Fibroblast of skin of right quadriceps (primary cell): ENCODE measurements at regions not wholly inside any gene's neighbourhood (a gene's known extent, or its start where the extent isn't known, plus 50 kb on each side); places are given as distances from the start of the nearest gene placed in this dataset.
"Not testable (repeated sequence)": the region's sequence is repeated elsewhere in the genome, so short reads cannot be mapped to it uniquely, and the experiment has no call there.

Experiments
- DNase-seq: peaks from one replicate; pipeline ENCODE4 v3.0.0-alpha.2; 2013

DNA sequence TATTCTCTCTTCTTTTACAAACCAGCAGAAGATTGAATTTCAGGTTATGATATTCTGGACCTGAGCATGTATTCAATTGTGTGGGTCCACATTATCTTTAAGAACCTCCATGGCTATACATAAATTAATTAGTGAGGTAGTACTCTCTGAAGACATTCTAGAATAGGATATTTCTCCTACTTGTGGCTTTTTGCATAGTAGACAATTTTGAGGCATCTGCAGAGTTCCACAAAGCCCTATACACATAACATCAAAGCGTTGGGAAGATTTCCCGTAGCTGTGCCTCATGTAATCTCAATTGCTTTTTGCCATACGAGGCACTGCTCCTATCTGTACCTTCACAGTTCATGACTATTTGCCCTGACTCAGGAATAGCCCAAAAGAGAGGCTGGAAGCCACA is 395.4 kb upstream of the RGS17 start:
- no peak for DNase-seq

DNA sequence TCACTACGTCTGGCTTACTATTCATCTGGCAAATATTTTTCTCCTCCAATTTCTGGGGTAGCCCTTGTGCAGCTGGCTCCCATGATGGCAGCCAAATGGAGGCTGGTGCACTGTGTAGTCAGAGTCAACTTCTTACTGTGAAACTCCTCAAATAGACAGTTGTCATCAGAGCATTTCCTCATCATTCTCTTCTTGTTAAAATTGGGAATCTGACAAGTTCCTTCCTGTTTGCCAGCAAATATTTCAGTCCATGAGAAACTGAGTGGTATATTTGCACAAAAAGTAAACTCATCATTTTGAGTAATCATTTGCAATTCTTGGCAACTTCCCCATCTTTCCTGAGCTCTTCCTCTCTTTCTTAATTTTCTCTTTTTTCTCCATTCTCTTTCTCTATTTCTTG is 394.9 kb upstream of the RGS17 start:
- no peak for DNase-seq

DNA sequence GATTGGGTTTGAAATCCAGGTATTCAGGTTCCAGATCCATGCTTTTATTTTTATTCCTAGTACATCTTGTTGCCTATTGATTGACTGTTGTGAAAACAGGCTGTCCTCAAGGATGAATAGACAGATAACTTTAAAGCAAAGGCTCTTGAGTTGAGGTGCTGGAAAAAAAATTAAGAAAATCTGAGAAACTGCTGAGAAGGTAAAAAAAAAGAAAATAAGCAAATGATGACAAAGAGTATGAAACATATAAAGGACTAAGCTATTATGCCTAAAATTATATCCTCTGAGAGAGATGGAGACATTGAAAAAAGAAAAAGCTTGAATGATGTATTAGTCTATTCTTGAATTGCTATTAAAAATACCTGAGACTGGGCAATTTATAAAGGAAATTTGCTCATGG is 392.3 kb upstream of the RGS17 start:
- no peak for DNase-seq

DNA sequence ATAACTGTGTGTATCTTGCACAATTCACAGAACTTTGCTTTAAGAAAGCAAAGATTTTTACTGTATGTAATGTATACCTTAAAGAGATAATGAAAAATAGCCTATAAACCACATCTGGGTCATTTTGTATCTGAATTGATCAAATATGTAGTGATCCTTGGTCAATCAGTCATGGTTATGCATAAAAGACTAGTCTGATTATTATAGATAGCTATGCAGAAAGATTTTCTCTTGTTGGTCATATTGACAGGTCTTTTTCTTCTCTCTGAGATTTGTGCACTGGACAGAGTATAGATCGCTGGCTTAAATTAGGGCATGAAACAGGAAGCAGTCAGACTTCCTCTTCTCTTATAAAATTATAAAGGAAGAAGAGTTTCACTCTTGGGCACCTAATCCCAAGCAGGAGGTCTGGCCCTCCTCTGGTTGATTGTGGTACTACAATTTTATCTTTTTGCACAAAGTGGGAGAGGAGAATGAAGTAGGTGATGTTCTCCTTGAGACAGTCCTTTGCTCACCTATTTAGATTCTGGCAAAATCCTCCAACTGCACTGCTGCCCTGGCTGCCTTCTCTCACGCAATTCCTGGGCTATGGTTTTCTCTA is 380.9 kb upstream of the RGS17 start:
- DNase-seq, result peak; percentile 29

DNA sequence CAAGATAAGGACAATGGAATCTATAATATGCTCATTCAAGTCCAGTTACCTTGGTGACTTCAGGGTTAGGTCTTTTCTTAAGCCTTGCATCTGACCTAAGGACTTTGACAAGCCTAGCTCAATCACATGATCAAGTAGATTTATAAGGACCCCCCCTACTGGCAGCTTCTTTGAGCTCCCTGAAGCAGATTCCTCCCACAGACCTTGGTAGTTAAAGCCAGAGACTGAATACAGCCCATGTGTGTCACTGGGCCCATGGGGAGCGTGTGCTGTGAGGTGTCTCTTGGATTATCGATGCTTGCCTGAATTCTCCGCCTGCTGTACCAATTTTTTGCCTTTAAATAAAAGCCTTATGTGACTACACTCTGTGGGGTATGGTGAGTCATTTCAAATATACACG is 372.7 kb upstream of the RGS17 start:
- DNase-seq, result no peak

DNA sequence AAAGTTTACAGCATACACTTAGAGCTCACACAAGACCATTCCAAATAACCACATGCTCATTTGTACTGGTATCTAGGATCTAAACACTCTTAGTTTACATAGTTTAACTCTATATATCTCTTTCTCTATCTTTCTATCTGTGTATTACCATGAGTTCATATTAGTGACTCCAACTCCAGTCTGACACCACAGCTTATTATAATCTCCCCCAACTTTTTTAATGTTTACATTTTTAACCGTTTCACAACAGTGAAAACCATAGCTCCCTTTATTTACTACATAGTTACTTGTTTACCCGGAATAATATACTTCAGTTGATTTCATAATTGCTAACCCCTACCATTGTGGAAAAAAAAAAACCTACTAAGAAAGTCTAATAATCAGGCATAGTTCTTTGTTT is 362.4 kb upstream of the RGS17 start:
- DNase-seq, result no peak

DNA sequence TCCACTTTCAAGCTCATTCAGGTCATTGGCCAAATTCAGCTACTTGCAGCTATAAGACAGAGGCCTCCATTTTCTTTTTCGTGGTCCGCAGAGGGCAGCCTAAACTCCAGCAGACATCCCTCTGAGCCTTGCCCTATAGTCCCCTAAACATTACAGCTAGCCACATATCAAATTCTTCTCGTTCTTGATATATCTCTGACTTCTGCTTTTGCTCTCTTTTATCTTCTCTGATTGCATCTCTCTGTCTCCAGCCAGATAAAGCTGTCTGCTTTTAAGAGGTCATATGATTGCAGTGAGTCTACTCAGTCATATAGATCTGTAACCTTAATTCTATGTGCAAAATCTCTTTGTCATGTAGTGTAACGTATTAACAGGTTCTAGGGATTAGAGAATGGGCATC is 358.4 kb upstream of the RGS17 start:
- DNase-seq, result no peak

DNA sequence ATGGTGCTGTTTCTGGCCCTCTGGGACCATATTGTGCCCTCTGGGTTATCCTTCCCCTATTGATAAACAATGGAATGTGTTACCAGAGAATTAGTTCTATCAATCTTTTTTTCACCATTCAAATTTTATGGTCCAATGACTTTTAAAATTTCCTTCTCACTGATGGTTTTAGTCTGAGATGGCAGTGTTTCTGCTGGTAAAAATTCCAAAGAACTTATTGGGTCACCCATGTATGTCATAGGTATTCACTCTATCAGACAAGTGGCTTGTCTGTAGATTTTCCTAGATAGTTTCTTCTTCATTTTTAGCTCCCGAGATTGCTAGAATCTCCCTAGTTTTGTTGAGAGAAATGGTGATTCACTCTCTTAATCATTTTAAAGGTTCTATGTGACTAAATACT is 357.2 kb upstream of the RGS17 start:
- DNase-seq, result no peak

DNA sequence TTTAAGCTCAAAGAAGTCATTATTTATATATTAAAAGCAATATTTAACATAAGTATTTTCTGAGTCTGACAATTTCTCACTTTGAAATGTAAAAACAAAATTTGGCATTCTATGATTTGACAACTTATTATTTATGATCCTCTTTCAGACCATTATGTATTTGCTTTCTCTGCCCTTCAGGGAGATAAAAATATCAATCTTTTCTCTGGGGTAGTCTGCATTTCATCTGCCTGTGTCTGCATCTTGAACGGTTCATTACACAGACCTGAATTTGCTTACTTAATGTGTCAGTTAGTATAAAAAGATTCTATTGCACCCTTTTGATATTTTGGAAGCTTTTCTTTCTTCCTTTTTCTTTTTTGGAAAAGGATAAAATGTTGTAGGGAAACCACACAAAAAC is 354.0 kb upstream of the RGS17 start:
- no peak for DNase-seq

DNA sequence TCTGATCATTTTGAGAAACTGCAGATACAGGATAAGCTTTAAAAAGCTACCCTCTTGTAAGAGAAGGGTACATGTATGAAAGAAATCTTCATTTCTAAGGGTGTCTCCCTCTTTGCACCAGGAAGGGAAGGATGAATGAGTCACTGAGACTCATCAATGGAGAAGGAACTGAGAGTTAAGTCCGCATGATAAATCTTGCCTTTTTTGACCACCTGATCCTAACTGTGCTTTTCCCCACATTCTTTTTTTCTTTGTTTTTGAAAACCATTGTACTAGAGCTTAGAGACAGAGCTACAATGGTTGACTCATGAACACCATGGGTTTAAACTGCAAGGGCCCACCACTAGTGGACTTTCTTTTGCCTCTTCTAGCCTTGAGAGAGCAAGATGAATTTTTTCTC is 353.0 kb upstream of the RGS17 start:
- DNase-seq, result no peak

DNA sequence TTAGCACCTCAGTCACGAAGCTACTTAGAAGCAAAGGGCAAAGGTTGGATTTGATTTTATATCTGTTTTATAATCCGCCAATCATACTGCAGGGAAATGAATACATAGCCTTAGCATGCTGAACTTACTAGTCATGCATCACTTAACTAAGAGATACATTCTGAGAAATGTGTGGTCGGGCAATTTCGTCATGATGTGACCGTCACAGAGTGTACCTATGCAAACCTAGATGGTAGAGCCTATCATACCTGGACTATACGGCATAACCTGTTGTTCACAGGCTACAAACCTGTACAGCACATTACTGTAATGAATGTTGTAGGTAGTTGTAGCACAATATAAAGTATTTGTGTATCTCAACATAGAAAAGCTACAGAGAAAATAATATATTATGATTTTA is 345.2 kb upstream of the RGS17 start:
- no peak for DNase-seq

DNA sequence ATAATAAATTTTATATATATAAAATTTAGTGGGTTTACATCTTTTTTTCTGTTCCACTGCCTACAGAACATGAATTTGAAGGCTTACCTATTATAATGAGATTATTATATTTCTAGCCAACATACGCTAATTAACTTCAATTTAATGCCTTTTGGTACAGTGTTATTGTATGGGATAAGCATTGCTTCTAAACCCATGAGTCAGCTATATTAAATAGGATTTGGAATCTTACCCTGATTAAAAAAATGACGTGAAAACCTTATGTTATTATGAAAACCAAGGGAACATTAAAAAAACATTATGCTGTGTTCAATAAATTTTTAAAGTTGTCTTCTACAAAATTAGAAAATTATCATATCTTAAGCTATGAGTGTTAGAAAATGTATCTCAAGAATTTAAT is 334.0 kb upstream of the RGS17 start:
- DNase-seq, result no peak

DNA sequence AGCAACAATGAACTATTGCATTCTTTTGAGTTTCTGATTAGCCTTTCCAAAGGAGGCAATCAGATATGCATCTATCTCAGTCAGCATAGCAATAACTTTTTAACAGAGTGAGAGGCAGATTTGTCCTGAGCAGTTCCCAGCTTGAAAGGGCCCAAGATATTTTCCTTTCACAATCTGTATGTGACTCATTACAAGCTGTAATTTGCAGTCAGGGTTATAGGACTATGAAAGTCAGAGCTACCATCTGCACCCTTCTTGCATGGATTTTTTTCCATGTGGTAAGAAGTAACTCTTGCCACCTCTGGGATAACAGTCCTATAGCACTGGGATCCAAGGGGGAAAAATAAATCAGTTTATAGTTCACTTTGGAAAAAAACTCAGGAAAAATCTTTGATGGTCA is 318.2 kb upstream of the RGS17 start:
- DNase-seq, result no peak

DNA sequence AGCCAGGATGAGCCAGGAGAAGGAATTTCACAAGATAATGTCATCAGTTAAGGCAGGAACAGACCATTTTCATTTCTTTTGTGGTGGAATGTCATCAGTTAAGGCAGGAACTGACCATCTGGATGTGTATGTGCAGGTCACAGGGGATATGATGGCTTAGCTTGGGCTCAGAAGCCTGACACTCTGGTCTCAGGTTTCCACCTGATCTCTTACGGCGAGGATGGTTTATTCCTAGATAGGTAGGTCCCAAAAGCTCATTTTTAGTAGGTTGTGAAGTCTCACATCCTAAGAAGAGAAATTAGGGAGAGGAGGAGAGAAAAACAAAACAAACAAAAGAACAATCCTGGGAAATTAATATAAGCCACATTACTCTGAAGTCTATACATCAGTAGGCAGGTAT is 311.7 kb upstream of the RGS17 start:
- DNase-seq, result not testable (repeated sequence)

DNA sequence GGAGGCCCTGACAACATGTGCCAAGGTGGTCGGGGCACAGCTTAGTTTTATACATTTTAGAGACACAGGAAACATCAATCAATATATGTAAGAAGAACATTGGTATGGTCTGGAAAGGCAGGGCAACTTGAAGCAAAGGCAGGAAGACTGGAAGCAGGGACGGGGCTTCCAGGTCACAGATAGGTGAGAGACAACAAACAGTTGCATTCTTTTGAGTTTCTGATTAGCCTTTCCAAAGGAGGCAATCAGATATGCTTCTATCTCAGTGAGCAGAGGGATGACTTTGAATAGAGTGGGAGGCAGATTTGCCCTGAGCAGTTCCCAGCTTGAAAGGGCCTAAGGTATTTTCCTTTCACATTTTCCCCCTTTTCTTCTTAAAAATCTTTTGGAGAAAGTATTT is 311.0 kb upstream of the RGS17 start:
- no peak for DNase-seq

DNA sequence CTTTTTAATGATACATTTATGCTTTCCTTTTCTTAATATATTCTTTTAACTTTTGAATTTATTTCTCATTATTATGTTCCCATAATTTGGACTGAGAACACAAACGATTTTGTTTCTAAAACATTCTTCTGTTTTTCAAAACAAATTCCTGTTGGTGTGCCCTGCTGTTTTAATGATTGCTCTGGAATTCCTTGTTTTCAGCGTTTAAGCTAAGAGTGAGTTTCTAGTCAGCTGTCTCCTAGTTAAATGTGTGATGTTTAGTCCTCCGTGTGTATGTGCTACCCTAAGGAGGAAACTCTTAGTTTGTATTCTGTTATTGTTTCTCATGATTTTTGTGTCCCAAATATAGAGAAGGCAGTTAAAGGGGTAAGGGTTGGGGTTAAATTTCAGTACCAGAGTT is 306.1 kb upstream of the RGS17 start:
- DNase-seq, result no peak

DNA sequence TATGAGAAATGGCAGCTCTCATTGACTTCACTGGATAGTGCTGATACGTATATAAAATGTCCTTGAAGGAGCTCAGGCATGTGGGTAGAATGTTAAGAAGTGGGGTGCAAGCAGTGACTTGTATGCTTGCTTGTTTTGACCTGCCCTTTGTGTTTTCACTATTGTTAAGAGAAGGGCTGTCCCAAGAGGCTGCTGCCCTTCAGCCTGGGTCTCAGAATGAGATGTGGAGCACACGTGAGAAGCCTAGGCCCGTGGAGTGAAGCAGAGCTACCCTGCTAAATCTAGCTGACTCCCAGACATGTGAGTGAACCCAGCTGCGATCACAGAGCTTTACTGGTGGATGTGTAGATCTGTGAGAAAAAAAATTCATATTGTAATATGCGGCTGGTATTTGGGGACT is 305.3 kb upstream of the RGS17 start:
- no peak for DNase-seq

DNA sequence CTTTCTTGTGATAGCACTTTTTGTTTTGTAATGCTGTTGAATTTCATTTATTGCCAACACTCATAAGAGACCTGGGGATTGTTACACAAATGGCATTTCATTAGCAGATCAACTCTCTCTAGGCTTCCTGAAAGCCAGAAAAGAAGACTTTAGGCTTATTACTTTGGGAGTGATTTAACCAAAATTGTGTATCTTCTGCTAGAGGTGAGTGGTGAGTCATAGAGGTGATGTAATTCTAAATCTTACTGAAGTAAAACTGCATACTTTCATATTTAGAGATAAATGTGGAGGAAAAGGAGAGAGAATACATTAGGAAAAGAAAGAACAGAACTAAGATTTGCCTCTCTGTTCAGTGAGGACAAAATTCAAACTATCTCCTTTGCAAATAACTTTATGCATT is 304.7 kb upstream of the RGS17 start:
- no peak for DNase-seq

DNA sequence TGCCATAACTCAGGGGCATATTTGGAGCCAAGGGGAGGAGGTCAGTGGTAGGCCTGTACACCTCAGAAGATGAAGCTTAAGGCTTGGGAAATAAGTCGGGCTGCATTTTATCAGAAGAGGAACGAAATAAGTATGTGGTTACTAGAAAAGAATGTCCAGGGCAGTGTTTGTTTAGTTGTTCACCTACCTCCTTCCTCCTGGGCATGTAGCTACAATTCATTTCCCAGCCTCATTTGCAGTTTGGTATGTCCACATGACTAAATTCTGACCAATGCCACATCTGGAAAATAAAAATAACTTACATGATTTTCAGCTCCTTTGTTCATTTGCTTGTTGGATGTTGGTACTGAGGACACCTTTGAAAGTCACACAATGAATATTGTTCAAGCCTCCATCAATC is 294.5 kb upstream of the RGS17 start:
- DNase-seq, result no peak

DNA sequence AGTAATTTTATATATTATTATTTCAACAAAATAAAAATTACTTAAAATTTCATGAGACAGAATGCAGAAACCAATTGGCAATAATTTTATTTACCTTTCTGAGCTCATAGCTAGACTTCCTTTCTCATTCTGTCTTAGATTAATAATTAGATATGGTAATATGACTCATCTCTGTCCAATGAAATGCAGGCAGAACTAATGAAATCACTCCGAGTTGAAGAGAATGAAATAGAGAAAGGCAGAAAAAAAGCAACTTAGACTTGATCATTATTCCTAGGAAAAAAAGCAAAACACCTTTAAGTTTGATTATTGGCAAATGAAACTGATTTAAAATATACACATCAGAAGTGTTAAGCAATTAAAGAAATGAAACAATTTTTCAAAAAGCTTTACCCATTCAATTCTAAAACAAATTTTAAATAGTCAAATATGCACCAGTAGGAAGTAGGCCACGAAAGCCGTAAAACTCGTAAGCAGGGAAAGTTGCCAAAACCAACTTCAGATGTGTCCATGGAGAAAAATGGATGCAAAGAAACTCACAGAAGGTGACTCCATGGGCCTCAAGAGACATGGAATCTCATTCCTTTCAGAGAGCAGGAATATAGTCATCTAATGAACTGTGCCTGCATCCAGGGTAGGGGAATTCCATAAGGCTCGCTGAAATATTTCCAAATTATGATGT is 293.8 kb upstream of the RGS17 start:
- peak; percentile 13 for DNase-seq

DNA sequence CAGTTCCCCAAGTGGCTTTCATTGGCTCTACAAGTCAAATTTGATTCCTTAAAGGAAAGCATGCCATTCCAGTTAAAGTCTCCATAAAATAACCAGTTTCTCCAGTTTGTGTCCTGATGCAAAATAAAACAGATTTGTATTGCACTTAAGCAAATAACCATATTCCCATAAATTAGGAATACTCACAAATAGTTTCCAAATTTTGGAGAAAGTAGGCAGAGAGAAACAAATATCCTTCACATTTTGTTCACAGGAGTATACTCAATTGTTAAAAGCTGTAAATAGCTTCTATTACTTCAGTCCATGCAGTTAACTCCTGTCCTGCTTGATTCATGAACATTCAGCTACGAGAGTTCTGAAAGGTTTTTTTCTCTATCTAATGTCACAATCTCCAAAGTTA is 281.4 kb upstream of the RGS17 start:
- DNase-seq, result no peak

DNA sequence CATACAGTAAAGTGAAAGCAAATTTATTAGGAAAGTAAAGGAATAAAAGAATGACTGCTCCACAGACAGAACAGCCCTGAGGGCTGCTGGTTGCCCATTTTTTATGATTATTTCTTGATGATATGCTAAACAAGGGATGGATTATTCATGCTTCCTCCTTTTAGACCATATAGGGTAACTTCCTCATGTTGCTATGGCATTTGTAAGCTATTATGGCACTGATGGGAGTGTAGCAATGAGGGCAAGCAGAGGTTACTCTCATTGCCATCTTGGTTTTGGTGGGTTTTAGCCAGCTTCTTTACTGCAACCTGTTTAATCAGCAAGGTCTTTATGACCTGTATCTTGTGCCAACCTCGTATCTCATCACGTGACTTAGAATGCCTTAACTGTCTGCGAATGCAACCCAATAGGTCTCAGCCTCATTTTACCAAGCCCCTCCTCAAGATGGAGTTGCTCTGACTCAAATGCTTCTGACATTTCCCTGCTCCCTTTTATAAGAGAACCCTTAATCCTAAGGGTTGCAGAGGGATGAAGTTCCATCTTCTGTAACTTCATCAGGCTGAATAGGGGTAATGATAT is 280.1 kb upstream of the RGS17 start:
- no peak for DNase-seq

DNA sequence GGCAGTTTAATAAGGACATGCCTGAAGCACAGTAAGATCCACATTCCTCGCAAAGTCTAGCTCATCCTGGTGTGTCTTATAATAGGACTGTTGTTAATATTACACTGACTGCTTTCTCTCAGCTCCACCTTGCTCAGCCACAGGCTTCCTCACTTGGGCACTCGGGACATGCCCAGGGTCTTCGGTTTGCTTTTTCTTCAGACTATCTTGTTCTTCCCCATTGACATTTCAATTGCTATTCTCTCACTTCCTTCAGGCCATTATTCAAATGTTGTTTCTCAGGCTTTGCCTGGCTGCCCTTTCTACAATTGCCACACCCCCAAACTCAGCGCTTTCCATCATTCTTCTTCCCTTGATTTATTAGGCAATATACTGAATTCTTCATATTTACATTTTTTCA is 274.8 kb upstream of the RGS17 start:
- no peak for DNase-seq

DNA sequence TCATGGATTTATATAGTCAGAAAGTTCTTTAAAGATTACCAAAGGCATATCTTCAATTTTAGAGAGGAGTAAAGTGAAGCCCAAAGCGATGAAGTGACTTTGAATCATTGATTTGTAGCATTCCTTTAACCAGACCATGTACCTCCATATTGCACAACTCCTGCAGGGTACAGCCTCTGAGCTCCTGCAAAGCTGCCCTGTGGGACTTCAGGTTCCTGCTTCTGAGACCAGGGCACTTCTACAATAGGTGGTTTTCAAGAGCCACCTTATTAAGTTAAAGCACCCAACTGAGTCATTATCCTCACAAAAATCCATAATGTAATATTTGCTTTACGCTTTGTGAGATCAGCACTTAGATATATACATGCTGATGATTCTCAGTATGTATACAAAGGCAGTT is 270.7 kb upstream of the RGS17 start:
- no peak for DNase-seq

DNA sequence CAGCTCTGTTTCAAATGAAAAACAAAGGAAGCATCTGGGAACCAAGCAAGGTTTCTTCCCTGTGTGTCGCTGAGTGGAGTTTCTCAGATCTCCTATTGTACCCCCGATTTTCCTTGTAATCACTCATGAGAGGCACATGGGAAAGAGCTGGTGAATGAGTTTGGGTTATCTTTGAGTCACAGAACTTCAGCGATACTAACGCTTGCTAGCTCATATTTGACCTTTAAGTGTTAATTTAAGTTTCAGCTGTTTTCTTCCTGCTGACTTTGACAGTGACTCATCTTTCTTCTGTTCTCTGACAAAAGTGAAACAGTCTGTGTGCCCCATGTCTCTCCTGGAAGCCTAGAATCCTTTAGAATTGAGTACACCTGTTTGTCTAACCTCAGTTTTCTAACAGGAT is 261.1 kb upstream of the RGS17 start:
- DNase-seq, result no peak
